Mesendoderm (in vitro differentiated cells): ENCODE measurements at regions not wholly inside any gene's neighbourhood (a gene's known extent, or its start where the extent isn't known, plus 50 kb on each side); places are given as distances from the start of the nearest gene placed in this dataset.

Experiments used
- DNase-seq: peaks from one replicate; pipeline ENCODE4 v3.0.0; 2013
- H2AK5ac ChIP-seq: 2 replicates; pipeline ENCODE4 v1.6.1; 2013; ENCODE audit warnings: low read length, inconsistent platforms
- H2BK120ac ChIP-seq: 2 replicates; pipeline ENCODE4 v1.6.1; 2013; ENCODE audit warnings: low read depth, mild to moderate bottlenecking, low read length, moderate library complexity, mixed read lengths
- H2BK15ac ChIP-seq: replicated peaks from 2 replicates; pipeline ENCODE4 v1.6.1; 2013; ENCODE audit warnings: low read depth, mild to moderate bottlenecking, moderate library complexity
- H2BK5ac ChIP-seq: 2 replicates; pipeline ENCODE4 v1.6.1; 2013; ENCODE audit warnings: low read length, inconsistent platforms
- H3K18ac ChIP-seq: 2 replicates; pipeline ENCODE4 v1.6.1; 2013; ENCODE audit warnings: mild to moderate bottlenecking, low read length, mixed read lengths
- H3K23ac ChIP-seq: one replicate; pipeline ENCODE4 v1.6.1; 2013; ENCODE audit warnings: low read length
- H3K27ac ChIP-seq: 2 replicates; pipeline ENCODE4 v1.5.1; 2013; ENCODE audit warnings: low read depth, mild to moderate bottlenecking, inconsistent platforms, low read length, moderate library complexity
- H3K27me3 ChIP-seq: 2 replicates; pipeline ENCODE4 v1.6.1; 2013; ENCODE audit warnings: low read length, control low read depth, mild to moderate bottlenecking, inconsistent platforms; ENCODE audit not compliant: insufficient read depth, poor library complexity
- H3K36me3 ChIP-seq: 2 replicates; pipeline ENCODE4 v1.6.1; 2013; ENCODE audit warnings: low read length, inconsistent platforms; ENCODE audit not compliant: control insufficient read depth, insufficient read depth
- H3K4ac ChIP-seq: one replicate; pipeline ENCODE4 v1.6.1; 2013; ENCODE audit warnings: low read depth, mild to moderate bottlenecking, low read length, moderate library complexity
- H3K4me1 ChIP-seq: 2 replicates; pipeline ENCODE4 v1.6.1; 2013; ENCODE audit warnings: low read depth, low read length, inconsistent platforms; ENCODE audit not compliant: control insufficient read depth
- H3K4me2 ChIP-seq: 2 replicates; pipeline ENCODE4 v1.6.1; 2013; ENCODE audit warnings: low read length
- H3K4me3 ChIP-seq: 2 replicates; pipeline ENCODE4 v1.5.1; 2013; ENCODE audit warnings: mild to moderate bottlenecking, low read length
- H3K56ac ChIP-seq: one replicate; pipeline ENCODE4 v1.6.1; 2013; ENCODE audit warnings: low read length
- H3K79me1 ChIP-seq: 2 replicates; pipeline ENCODE4 v1.6.1; 2013; ENCODE audit warnings: low read length, inconsistent platforms
- H3K79me2 ChIP-seq: 2 replicates; pipeline ENCODE4 v1.6.1; 2013; ENCODE audit warnings: mild to moderate bottlenecking, low read length; ENCODE audit not compliant: control insufficient read depth, insufficient read depth
- H3K9ac ChIP-seq: 2 replicates; pipeline ENCODE4 v1.6.1; 2013; ENCODE audit warnings: low read length, inconsistent platforms
- H4K5ac ChIP-seq: one replicate; pipeline ENCODE4 v1.6.1; 2013; ENCODE audit warnings: low read length
- H4K8ac ChIP-seq: one replicate; pipeline ENCODE4 v1.6.1; 2013; ENCODE audit warnings: low read depth, mild to moderate bottlenecking, control low read depth, low read length, moderate library complexity
- WGBS: extraction: QIAGEN DNeasy Blood & Tissue Kit; methylation state at CpG from one replicate; pipeline ENCODE4 v1.1.7; 2013; ENCODE audit warnings: low lambda C conversion rate, missing lambda C conversion rate; ENCODE audit not compliant: insufficient coverage; ENCODE audit errors: extremely low coverage; 5-methylcytosine and 5-hydroxymethylcytosine counted together

DNA sequence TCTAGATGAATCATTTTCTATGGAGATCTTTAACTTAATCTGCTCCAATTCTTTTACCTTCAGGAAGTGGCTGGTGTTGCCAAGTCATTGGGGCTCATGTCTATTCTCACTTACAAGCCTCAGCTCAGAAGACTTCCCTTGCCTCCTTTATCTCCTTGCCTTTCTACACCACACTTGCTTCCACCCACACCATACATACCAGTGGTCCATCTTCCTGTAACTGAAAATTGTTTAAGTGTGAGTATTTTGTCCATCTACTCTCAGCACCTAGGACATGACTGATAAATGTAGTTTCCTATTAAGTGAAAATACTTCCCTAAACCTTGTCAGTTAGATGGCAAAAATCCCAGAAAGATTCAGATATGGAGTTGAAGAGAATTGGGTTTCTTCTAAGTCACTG lies 199.7 kb upstream of the CPNE8 start:
- Histone ChIP-seq H3K79me2 (no peaks in the 10 kb centered on the region), H3K4ac (no peak overlapping the region), H3K9ac (no peak overlapping the region), H3K79me1 (no peaks in the 10 kb centered on the region), H3K27ac (no peak overlapping the region), H3K23ac (no peak overlapping the region), H2AK5ac (no peak overlapping the region), H2BK120ac (no peak overlapping the region), H3K56ac (no peak overlapping the region), H3K4me3 (no peak overlapping the region), H3K27me3 (no peaks in the 10 kb centered on the region), H4K5ac (no peak overlapping the region), H3K36me3 (no peaks in the 10 kb centered on the region), H2BK15ac (no peak overlapping the region), H3K4me2 (no peak overlapping the region), H3K18ac (no peak overlapping the region), H3K4me1 (no peaks in the 10 kb centered on the region), H2BK5ac (no peak overlapping the region), H4K8ac (no peak overlapping the region)
- no peak for DNase-seq

- peak; percentile 82 for DNase-seq
- no CpG with 5 or more reads among the region's 8 CpGs for WGBS
- Histone ChIP-seq H4K8ac (no peak overlapping the region), H3K23ac (no peak overlapping the region), H3K4me3 (no peak overlapping the region), H3K79me1 (no peaks in the 10 kb centered on the region), H3K36me3 (no peaks in the 10 kb centered on the region), H3K18ac (no peak overlapping the region), H4K5ac (no peak overlapping the region), H3K79me2 (no peaks in the 10 kb centered on the region), H3K9ac (no peak overlapping the region), H2BK15ac (no peak overlapping the region), H2BK120ac (no peak overlapping the region), H3K27ac (no peak overlapping the region), H3K56ac (no peak overlapping the region), H3K4me1 (no peaks in the 10 kb centered on the region), H2BK5ac (no peak overlapping the region), H3K27me3 (no peaks in the 10 kb centered on the region), H2AK5ac (no peak overlapping the region), H3K4me2 (no peak overlapping the region), H3K4ac (no peak overlapping the region)
Measured at GRCh38 chr12:39103552-39104165, 198.3 kb upstream of the CPNE8 start.

DNA sequence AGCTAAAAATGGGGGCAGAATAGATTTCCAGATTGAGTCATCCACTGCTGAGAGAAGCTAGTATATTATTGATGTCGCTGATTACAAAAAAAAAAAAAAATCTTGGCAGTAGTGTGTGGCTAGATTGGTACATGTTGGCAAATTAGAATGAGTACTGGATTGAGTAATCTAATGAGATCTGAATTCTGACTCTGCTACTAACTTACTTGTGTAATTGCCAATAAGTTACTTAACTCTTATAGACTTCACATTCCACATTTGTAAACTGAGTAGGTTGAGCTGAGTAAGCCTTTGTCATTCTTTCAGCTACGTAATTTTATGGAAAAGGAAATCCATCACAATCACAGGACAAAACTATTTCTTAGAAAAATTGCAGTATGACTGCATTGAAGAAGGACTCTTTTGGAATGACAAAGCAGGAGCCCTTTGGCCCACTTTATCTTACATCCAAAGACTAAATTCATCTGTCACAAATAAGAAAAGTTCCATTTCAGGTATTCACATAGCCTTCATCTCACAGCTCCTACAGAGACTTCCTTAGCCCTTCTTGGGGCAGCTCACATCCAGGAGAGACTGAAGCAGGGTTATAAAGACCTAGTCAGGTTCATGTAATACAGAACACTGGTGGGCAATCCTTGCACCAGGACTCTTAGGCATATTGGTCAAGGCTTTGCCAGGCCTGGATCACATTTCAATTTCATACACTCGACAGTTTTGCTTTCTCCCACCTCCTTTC lies 197.3 kb upstream of the CPNE8 start:
- DNase-seq: no peak
- Histone ChIP-seq H2BK15ac (no peak overlapping the region), H3K18ac (no peak overlapping the region), H3K56ac (no peak overlapping the region), H2BK5ac (no peak overlapping the region), H3K4ac (no peak overlapping the region), H3K79me2 (no peaks in the 10 kb centered on the region), H3K9ac (no peak overlapping the region), H3K79me1 (no peaks in the 10 kb centered on the region), H3K4me1 (no peaks in the 10 kb centered on the region), H3K4me2 (no peak overlapping the region), H4K5ac (no peak overlapping the region), H4K8ac (no peak overlapping the region), H3K4me3 (no peak overlapping the region), H2BK120ac (no peak overlapping the region), H3K23ac (no peak overlapping the region), H2AK5ac (no peak overlapping the region), H3K27me3 (no peaks in the 10 kb centered on the region), H3K36me3 (no peaks in the 10 kb centered on the region), H3K27ac (no peak overlapping the region)
- no CpG with 5 or more reads among the region's 3 CpGs for WGBS

- Histone ChIP-seq H3K4me2 (no peak overlapping the region), H3K79me1 (no peaks in the 10 kb centered on the region), H2BK120ac (no peak overlapping the region), H3K23ac (no peak overlapping the region), H3K4me1 (no peaks in the 10 kb centered on the region), H3K4ac (no peak overlapping the region), H3K9ac (no peak overlapping the region), H3K4me3 (no peak overlapping the region), H4K5ac (no peak overlapping the region), H3K79me2 (no peaks in the 10 kb centered on the region), H3K36me3 (no peaks in the 10 kb centered on the region), H3K18ac (no peak overlapping the region), H3K27me3 (no peaks in the 10 kb centered on the region), H3K27ac (no peak overlapping the region), H2BK15ac (no peak overlapping the region), H3K56ac (no peak overlapping the region), H2AK5ac (no peak overlapping the region), H4K8ac (no peak overlapping the region), H2BK5ac (no peak overlapping the region)
- peak; percentile 40 for DNase-seq
- no CpG with 5 or more reads among the region's 2 CpGs for WGBS
Measured at GRCh38 chr12:39095636-39096330, 190.4 kb upstream of the CPNE8 start.

DNA sequence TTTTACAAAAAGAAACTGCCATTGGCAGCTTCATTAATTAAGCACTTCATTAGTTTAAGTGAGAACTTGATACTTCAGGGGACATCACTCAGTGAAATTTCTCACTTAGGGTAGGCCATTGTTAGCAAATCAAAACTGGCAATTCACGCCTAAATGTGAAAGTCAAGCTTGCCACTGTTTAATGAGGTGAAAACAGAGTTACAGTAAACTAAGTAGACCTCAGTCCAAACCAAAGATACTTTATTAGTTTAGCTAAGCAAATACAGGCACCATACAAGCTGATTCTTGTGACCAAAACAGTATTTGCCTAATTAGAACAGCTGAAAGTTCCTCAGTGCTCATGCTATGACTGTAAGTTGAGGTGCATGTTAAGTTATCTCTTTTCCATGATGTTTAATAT lies 176.5 kb upstream of the CPNE8 start:
- Histone ChIP-seq H3K4me1 (no peaks in the 10 kb centered on the region), H3K4ac (no peak overlapping the region), H3K18ac (no peak overlapping the region), H4K8ac (no peak overlapping the region), H3K56ac (no peak overlapping the region), H3K4me3 (no peak overlapping the region), H3K79me2 (no peaks in the 10 kb centered on the region), H4K5ac (no peak overlapping the region), H3K23ac (no peak overlapping the region), H3K27ac (no peak overlapping the region), H3K9ac (no peak overlapping the region), H3K36me3 (no peaks in the 10 kb centered on the region), H2BK5ac (no peak overlapping the region), H3K79me1 (no peaks in the 10 kb centered on the region), H3K27me3 (no peaks in the 10 kb centered on the region), H3K4me2 (no peak overlapping the region), H2BK15ac (no peak overlapping the region), H2AK5ac (no peak overlapping the region), H2BK120ac (no peak overlapping the region)
- WGBS: no CpG with 5 or more reads among the region's 1 CpG
- peak; percentile 47 for DNase-seq
